Breast epithelium (tissue), 3 donors: ENCODE measurements at regions not wholly inside any gene's neighbourhood (a gene's known extent, or its start where the extent isn't known, plus 50 kb on each side); places are given as distances from the start of the nearest gene placed in this dataset.

Source experiments
- CTCF ChIP-seq, 3 donors: fragments of 450-650 bp; IDR thresholded peaks; one replicate each; pipeline ENCODE4 v1.5.1; 2016 to 2017; ENCODE audit warnings: antibody characterized with exemption in 3 of 3, mild to moderate bottlenecking in 3 of 3, moderate library complexity in 3 of 3
- POLR2A ChIP-seq: fragments of 450-650 bp; IDR thresholded peaks from one replicate; pipeline ENCODE4 v1.6.1; 2016; ENCODE audit warnings: antibody characterized with exemption, mild to moderate bottlenecking, moderate library complexity
- POLR2AphosphoS5 ChIP-seq, 3 donors: sonication (generic); formaldehyde crosslinking; IDR thresholded peaks; one replicate each; pipeline ENCODE4 v1.6.1; 2017; ENCODE audit warnings: antibody characterized with exemption in 3 of 3

- no peak for TF ChIP-seq CTCF (IDR thresholded peaks at IDR 0.05)
- TF ChIP-seq POLR2AphosphoS5 (IDR thresholded peaks at IDR 0.05) = no peak
- TF ChIP-seq POLR2A = no peak
These were observed 118.7 kb upstream of the SNX2 start for GRCh38 chr5:122656160-122656559.
